SH-SY5Y (cell line): ENCODE measurements at regions not wholly inside any gene's neighbourhood (a gene's known extent, or its start where the extent isn't known, plus 50 kb on each side); places are given as distances from the start of the nearest gene placed in this dataset.

Experiments
- GATA2 ChIP-seq: IDR thresholded peaks from 2 replicates; pipeline ENCODE4 v1.6.1; 2011; ENCODE audit warnings: mild to moderate bottlenecking, low read depth, low read length
- GATA3 ChIP-seq: IDR thresholded peaks from 2 replicates; pipeline ENCODE4 v1.6.1; 2011; ENCODE audit warnings: low read depth, mild to moderate bottlenecking, low read length, moderate library complexity

DNA sequence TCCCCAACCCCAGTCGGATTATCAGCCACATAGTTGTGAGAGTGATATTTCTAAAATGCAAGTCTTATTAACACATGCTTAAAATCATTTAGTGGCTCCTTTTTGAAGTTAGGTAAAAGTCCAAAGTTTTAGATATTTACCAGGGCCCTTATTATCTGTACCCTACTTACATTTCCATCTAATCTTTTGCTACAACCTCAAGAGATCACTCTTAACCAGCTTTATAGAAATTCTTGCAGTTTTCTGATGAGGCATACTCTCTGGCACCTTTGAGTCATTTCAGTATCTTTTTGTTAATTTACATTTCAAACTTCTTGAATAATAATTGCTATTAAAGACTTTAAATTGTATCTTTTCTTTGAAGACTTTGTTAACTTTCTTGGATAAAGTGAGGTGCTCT is 453.3 kb downstream of the RFPL4B start:
- TF ChIP-seq GATA2 (no peak), GATA3 (no peak)
